Neural crest cell (in vitro differentiated cells): ENCODE measurements at regions not wholly inside any gene's neighbourhood (a gene's known extent, or its start where the extent isn't known, plus 50 kb on each side); places are given as distances from the start of the nearest gene placed in this dataset.
A peak's percentile ranks its signal among the peaks of the same experiment; 100 is the strongest.

ENCODE experiments used
- DNase-seq: peaks from one replicate; pipeline ENCODE4 v3.0.0; 2021; ENCODE audit warnings: low read depth, mixed read lengths, low spot score
- H3K27ac Mint-ChIP-seq: one replicate; pipeline ENCODE4 v1.8.0; 2021; ENCODE audit warnings: mild to moderate bottlenecking, mixed read lengths; ENCODE audit not compliant: unreplicated experiment
- H3K27me3 Mint-ChIP-seq: 2 replicates; pipeline ENCODE4 v1.8.0; 2021; ENCODE audit warnings: low read depth, mild to moderate bottlenecking, mixed read lengths
- H3K36me3 Mint-ChIP-seq: 2 replicates; pipeline ENCODE4 v1.8.0; 2021; ENCODE audit warnings: low read depth, mild to moderate bottlenecking, mixed read lengths
- H3K4me1 Mint-ChIP-seq: 2 replicates; pipeline ENCODE4 v1.8.0; 2021; ENCODE audit warnings: mixed read lengths
- H3K4me3 Mint-ChIP-seq: one replicate; pipeline ENCODE4 v1.8.0; 2021; ENCODE audit warnings: mild to moderate bottlenecking, mixed read lengths
- H3K9me3 Mint-ChIP-seq: 2 replicates; pipeline ENCODE4 v1.8.0; 2021; ENCODE audit warnings: mixed read lengths
- CTCF ChIP-seq: fragments of 200-600 bp; sonication (generic); conservative IDR thresholded peaks from 2 replicates; pipeline ENCODE4 v1.5.0; 2021; ENCODE audit warnings: antibody characterized with exemption, mild to moderate bottlenecking

GRCh38 chr5:165139721-165140120, 1634.3 kb downstream of the MAT2B start:
- Mint-ChIP-seq H3K27ac (no peak overlapping the region), H3K9me3 (no peaks in the 10 kb centered on the region), H3K4me1 (peaks cover 23% of the 10 kb centered on the region), H3K27me3 (no peaks in the 10 kb centered on the region), H3K4me3 (no peak overlapping the region), H3K36me3 (no peaks in the 10 kb centered on the region)
- TF ChIP-seq CTCF = no peak
- DNase-seq = no peak

GRCh38 chr5:165143741-165144140, 1638.3 kb downstream of the MAT2B start:
- Mint-ChIP-seq H3K27me3 (no peaks in the 10 kb centered on the region), H3K36me3 (no peaks in the 10 kb centered on the region), H3K4me3 (no peak overlapping the region), H3K4me1 (peaks cover 8% of the 10 kb centered on the region), H3K9me3 (no peaks in the 10 kb centered on the region), H3K27ac (peak overlapping the region; percentile 82)
- DNase-seq = no peak
- no peak for TF ChIP-seq CTCF

- Mint-ChIP-seq H3K27ac (no peak overlapping the region), H3K36me3 (no peaks in the 10 kb centered on the region)
Observed at GRCh38 chr5:165149431-165149830, 1644.0 kb downstream of the MAT2B start.

GRCh38 chr5:165152058-165152457, 1646.6 kb downstream of the MAT2B start:
- no peak overlapping the region for H3K4me3 Mint-ChIP-seq
- H3K27me3 Mint-ChIP-seq = no peaks in the 10 kb centered on the region
- H3K36me3 Mint-ChIP-seq = no peaks in the 10 kb centered on the region
- H3K27ac Mint-ChIP-seq = no peak overlapping the region
- DNase-seq = no peak
- H3K4me1 Mint-ChIP-seq = peaks cover 17% of the 10 kb centered on the region
- H3K9me3 Mint-ChIP-seq = no peaks in the 10 kb centered on the region
- no peak for TF ChIP-seq CTCF

More at GRCh38 chr5:165149431-165149830, 1644.0 kb downstream of the MAT2B start:
- Mint-ChIP-seq H3K4me3 (no peak overlapping the region), H3K4me1 (peaks cover 17% of the 10 kb centered on the region), H3K9me3 (no peaks in the 10 kb centered on the region), H3K27me3 (no peaks in the 10 kb centered on the region)
- TF ChIP-seq CTCF = no peak
- DNase-seq = no peak

- H3K27ac Mint-ChIP-seq = no peak overlapping the region
- H3K9me3 Mint-ChIP-seq = peaks cover 3% of the 10 kb centered on the region
- no peaks in the 10 kb centered on the region for H3K27me3 Mint-ChIP-seq
- no peaks in the 10 kb centered on the region for H3K4me1 Mint-ChIP-seq
- DNase-seq = no peak
- H3K36me3 Mint-ChIP-seq = no peaks in the 10 kb centered on the region
- no peak for TF ChIP-seq CTCF
- H3K4me3 Mint-ChIP-seq = no peak overlapping the region
Observed at GRCh38 chr5:165157219-165157618, 1651.8 kb downstream of the MAT2B start.

- peak; percentile 35 for TF ChIP-seq CTCF
- H3K4me1 Mint-ChIP-seq = no peaks in the 10 kb centered on the region
- no peak overlapping the region for H3K4me3 Mint-ChIP-seq
- DNase-seq = no peak
- peaks cover 3% of the 10 kb centered on the region for H3K9me3 Mint-ChIP-seq
- no peaks in the 10 kb centered on the region for H3K27me3 Mint-ChIP-seq
- H3K36me3 Mint-ChIP-seq = no peaks in the 10 kb centered on the region
- H3K27ac Mint-ChIP-seq = no peak overlapping the region
Observed at GRCh38 chr5:165161204-165161603, 1655.8 kb downstream of the MAT2B start.
